ENCODE measurements at regions not wholly inside any gene's neighbourhood (a gene's known extent, or its start where the extent isn't known, plus 50 kb on each side); places are given as distances from the start of the nearest gene placed in this dataset.

DNA sequence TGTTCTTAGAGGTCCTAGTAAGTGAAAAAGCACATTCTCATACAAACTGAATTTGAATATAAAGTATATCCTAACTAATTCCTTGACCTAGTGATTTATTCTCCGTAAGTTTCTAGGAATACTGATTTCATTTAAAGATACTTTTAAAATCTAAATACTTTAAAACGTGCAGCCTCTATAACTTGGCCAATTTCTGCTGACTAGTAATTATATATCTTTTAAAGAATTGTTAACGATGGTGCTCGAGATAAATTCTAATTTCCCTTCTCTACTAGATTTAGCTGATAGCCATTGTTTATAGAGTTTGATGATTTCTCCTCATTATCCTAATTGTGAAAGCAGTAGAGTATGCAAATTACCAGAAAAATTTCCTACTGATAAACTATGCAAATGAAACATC, 257.9 kb downstream of the ADAMTS20 start:
- TF ChIP-seq CTCF (IDR thresholded peaks at IDR 0.05) (no peak), POLR2A (IDR thresholded peaks at IDR 0.05) (no peak)
